ENCODE measurements at regions not wholly inside any gene's neighbourhood (a gene's known extent, or its start where the extent isn't known, plus 50 kb on each side); places are given as distances from the start of the nearest gene placed in this dataset.

GRCh38 chr2:181384923-181385322, 72.3 kb upstream of the ITGA4 start:
- TF ChIP-seq POLR2A (IDR thresholded peaks at IDR 0.05) = no peak
- TF ChIP-seq, protein P1, sequence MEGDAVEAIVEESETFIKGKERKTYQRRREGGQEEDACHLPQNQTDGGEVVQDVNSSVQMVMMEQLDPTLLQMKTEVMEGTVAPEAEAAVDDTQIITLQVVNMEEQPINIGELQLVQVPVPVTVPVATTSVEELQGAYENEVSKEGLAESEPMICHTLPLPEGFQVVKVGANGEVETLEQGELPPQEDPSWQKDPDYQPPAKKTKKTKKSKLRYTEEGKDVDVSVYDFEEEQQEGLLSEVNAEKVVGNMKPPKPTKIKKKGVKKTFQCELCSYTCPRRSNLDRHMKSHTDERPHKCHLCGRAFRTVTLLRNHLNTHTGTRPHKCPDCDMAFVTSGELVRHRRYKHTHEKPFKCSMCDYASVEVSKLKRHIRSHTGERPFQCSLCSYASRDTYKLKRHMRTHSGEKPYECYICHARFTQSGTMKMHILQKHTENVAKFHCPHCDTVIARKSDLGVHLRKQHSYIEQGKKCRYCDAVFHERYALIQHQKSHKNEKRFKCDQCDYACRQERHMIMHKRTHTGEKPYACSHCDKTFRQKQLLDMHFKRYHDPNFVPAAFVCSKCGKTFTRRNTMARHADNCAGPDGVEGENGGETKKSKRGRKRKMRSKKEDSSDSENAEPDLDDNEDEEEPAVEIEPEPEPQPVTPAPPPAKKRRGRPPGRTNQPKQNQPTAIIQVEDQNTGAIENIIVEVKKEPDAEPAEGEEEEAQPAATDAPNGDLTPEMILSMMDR (IDR thresholded peaks at IDR 0.05) = no peak

All from stomach (tissue), 4 donors.